GM12875 (cell line): ENCODE measurements at regions not wholly inside any gene's neighbourhood (a gene's known extent, or its start where the extent isn't known, plus 50 kb on each side); places are given as distances from the start of the nearest gene placed in this dataset.

Experiments
- H3K4me3 ChIP-seq: one replicate; pipeline ENCODE4 v1.5.1; 2011; ENCODE audit warnings: low read depth, low read length, control low read depth
- CTCF ChIP-seq: IDR thresholded peaks from 2 replicates; pipeline ENCODE4 v1.5.1; 2011; ENCODE audit warnings: low read depth, mild to moderate bottlenecking, control low read depth, inconsistent platforms, low read length, moderate library complexity, borderline replicate concordance; ENCODE audit not compliant: insufficient read depth

GRCh38 chr4:175531405-175532091 is 280.5 kb downstream of the GPM6A start:
- no peak for TF ChIP-seq CTCF

GRCh38 chr4:175536852-175537453 is 275.1 kb downstream of the GPM6A start:
- TF ChIP-seq CTCF: no peak
- no peak overlapping the region for H3K4me3 ChIP-seq

More at GRCh38 chr4:175531405-175532091, 280.5 kb downstream of the GPM6A start:
- H3K4me3 ChIP-seq: no peak overlapping the region

GRCh38 chr4:175539498-175539897 is 272.6 kb downstream of the GPM6A start:
- no peak overlapping the region for H3K4me3 ChIP-seq
- TF ChIP-seq CTCF: no peak

GRCh38 chr4:175540151-175540550 is 271.9 kb downstream of the GPM6A start:
- TF ChIP-seq CTCF: no peak
- no peak overlapping the region for H3K4me3 ChIP-seq

- no peak for TF ChIP-seq CTCF
- H3K4me3 ChIP-seq: no peak overlapping the region
These were observed 271.3 kb downstream of the GPM6A start for GRCh38 chr4:175540732-175541131.

- TF ChIP-seq CTCF: no peak
- H3K4me3 ChIP-seq: no peak overlapping the region
These were observed 269.3 kb downstream of the GPM6A start for GRCh38 chr4:175542786-175543185.

- TF ChIP-seq CTCF: no peak
- no peak overlapping the region for H3K4me3 ChIP-seq
These were observed 252.9 kb downstream of the GPM6A start for GRCh38 chr4:175559126-175559525.
